ENCODE measurements at regions not wholly inside any gene's neighbourhood (a gene's known extent, or its start where the extent isn't known, plus 50 kb on each side); places are given as distances from the start of the nearest gene placed in this dataset.
"Not testable (repeated sequence)": the region's sequence is repeated elsewhere in the genome, so short reads cannot be mapped to it uniquely, and the experiment has no call there.

- no peak for FAIRE-seq
- no peak for DNase-seq (ENCODE audit: low spot score)
Observed at GRCh38 chr7:52365349-52365748, 670.1 kb upstream of the POM121L12 start.

GRCh38 chr7:52362521-52362920 is 672.9 kb upstream of the POM121L12 start:
- no peak for FAIRE-seq
- no peak for DNase-seq (ENCODE audit: low spot score)

GRCh38 chr7:52360541-52360940 is 674.9 kb upstream of the POM121L12 start:
- DNase-seq (ENCODE audit: low spot score) (no peak), FAIRE-seq (no peak)

- DNase-seq (ENCODE audit: low spot score): no peak
Observed at GRCh38 chr7:52355053-52355452, 680.4 kb upstream of the POM121L12 start.

GRCh38 chr7:52352013-52352981 is 683.1 kb upstream of the POM121L12 start:
- DNase-seq (ENCODE audit: low spot score) (no peak), FAIRE-seq (no peak)

More at GRCh38 chr7:52355053-52355452, 680.4 kb upstream of the POM121L12 start:
- no peak for FAIRE-seq

- DNase-seq (ENCODE audit: low spot score) (no peak), FAIRE-seq (no peak)
Observed at GRCh38 chr7:52344015-52344414, 691.4 kb upstream of the POM121L12 start.

- no peak for FAIRE-seq
- DNase-seq (ENCODE audit: low spot score): no peak
Observed at GRCh38 chr7:52340067-52340466, 695.4 kb upstream of the POM121L12 start.

GRCh38 chr7:52328328-52328727 is 707.1 kb upstream of the POM121L12 start:
- not testable (repeated sequence) for DNase-seq (ENCODE audit: low spot score); FAIRE-seq

- FAIRE-seq (no peak), DNase-seq (ENCODE audit: low spot score) (no peak)
Observed at GRCh38 chr7:52325237-52325636, 710.2 kb upstream of the POM121L12 start.

- FAIRE-seq (no peak), DNase-seq (ENCODE audit: low spot score) (no peak)
Observed at GRCh38 chr7:52323202-52323746, 712.2 kb upstream of the POM121L12 start.

GRCh38 chr7:52320610-52321009 is 714.8 kb upstream of the POM121L12 start:
- DNase-seq (ENCODE audit: low spot score): no peak
- FAIRE-seq: no peak

- no peak for FAIRE-seq
- DNase-seq (ENCODE audit: low spot score): no peak
Observed at GRCh38 chr7:52317921-52318320, 717.5 kb upstream of the POM121L12 start.

GRCh38 chr7:52311886-52312285 is 723.5 kb upstream of the POM121L12 start:
- FAIRE-seq (no peak), DNase-seq (ENCODE audit: low spot score) (no peak)

GRCh38 chr7:52309631-52310030 is 725.8 kb upstream of the POM121L12 start:
- no peak for FAIRE-seq

GRCh38 chr7:52302765-52303520 is 732.5 kb upstream of the POM121L12 start:
- FAIRE-seq (no peak), DNase-seq (ENCODE audit: low spot score) (no peak)

More at GRCh38 chr7:52309631-52310030, 725.8 kb upstream of the POM121L12 start:
- DNase-seq (ENCODE audit: low spot score): no peak

- DNase-seq (ENCODE audit: low spot score) (no peak), FAIRE-seq (no peak)
Observed at GRCh38 chr7:52297128-52297527, 738.3 kb upstream of the POM121L12 start.

- FAIRE-seq (no peak), DNase-seq (ENCODE audit: low spot score) (no peak)
Observed at GRCh38 chr7:52294942-52295341, 740.5 kb upstream of the POM121L12 start.

- DNase-seq (ENCODE audit: low spot score) (no peak), FAIRE-seq (no peak)
Observed at GRCh38 chr7:52289247-52289646, 746.2 kb upstream of the POM121L12 start.

- FAIRE-seq: peak; percentile 53
- no peak for DNase-seq (ENCODE audit: low spot score)
Observed at GRCh38 chr7:52287698-52288097, 747.7 kb upstream of the POM121L12 start.

- DNase-seq (ENCODE audit: low spot score) (no peak), FAIRE-seq (no peak)
Observed at GRCh38 chr7:52285689-52286088, 749.7 kb upstream of the POM121L12 start.

GRCh38 chr7:52283335-52283734 is 752.1 kb upstream of the POM121L12 start:
- DNase-seq (ENCODE audit: low spot score): no peak
- no peak for FAIRE-seq

All from RCC 7860 (cell line).